Gastroesophageal sphincter (tissue), 3 donors: ENCODE measurements at regions not wholly inside any gene's neighbourhood (a gene's known extent, or its start where the extent isn't known, plus 50 kb on each side); places are given as distances from the start of the nearest gene placed in this dataset.

Experiments
- CTCF ChIP-seq, 4 experiments: fragments of 200-600 bp in 2 of 4; fragments of 450-650 bp in 2 of 4; sonication (generic) in 1 of 4; IDR thresholded peaks; one replicate each; pipeline ENCODE4 v1.5.1; 2017 to 2019; ENCODE audit warnings: antibody characterized with exemption in 4 of 4, mild to moderate bottlenecking in 2 of 4, moderate library complexity in 2 of 4
- EP300 ChIP-seq: sonication (generic); formaldehyde crosslinking; IDR thresholded peaks from one replicate; pipeline ENCODE4 v1.6.1; 2017; ENCODE audit warnings: antibody characterized with exemption, mild to moderate bottlenecking
- POLR2A ChIP-seq, 2 donors: fragments of 450-650 bp; IDR thresholded peaks; one replicate each; pipeline ENCODE4 v1.6.1; 2017; ENCODE audit warnings: antibody characterized with exemption in 2 of 2, mild to moderate bottlenecking in 2 of 2, moderate library complexity in 1 of 2
- POLR2AphosphoS5 ChIP-seq: sonication (generic); formaldehyde crosslinking; IDR thresholded peaks from one replicate; pipeline ENCODE4 v1.6.1; 2017; ENCODE audit warnings: antibody characterized with exemption

- TF ChIP-seq POLR2A (IDR thresholded peaks at IDR 0.05) (no peak), CTCF (IDR thresholded peaks at IDR 0.05) (no peak), POLR2AphosphoS5 (no peak), EP300 (no peak)
Observed at GRCh38 chr5:82387001-82387818, 109.1 kb upstream of the RPS23 start.
